ENCODE measurements at regions not wholly inside any gene's neighbourhood (a gene's known extent, or its start where the extent isn't known, plus 50 kb on each side); places are given as distances from the start of the nearest gene placed in this dataset.

DNA sequence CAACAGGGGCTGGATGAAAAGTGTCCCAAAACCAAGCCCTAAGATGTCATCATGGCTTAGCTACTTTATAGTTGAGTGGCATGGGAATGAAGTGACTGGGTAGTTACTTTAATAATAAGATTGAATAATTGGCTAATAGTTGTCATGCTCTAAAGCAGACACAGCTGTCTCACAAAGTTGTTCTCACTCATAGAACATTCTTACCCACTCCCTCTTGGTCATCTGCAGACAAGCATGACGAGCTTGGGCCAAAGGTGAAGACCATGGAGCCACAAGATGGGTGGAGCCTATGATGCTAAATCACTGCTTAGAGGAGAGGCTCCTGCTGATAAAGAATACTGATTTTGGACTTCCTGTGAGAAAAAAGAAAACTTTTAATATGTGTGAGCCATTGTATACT, 62.4 kb upstream of the MMADHC start:
- TF ChIP-seq EZH2 (IDR thresholded peaks at IDR 0.05; ENCODE audit: insufficient read depth, poor library complexity, severe bottlenecking) (no peak), EZH2phosphoT487 (IDR thresholded peaks at IDR 0.05; ENCODE audit: insufficient read depth, low read depth) (no peak)
